ENCODE measurements at regions not wholly inside any gene's neighbourhood (a gene's known extent, or its start where the extent isn't known, plus 50 kb on each side); places are given as distances from the start of the nearest gene placed in this dataset.

DNA sequence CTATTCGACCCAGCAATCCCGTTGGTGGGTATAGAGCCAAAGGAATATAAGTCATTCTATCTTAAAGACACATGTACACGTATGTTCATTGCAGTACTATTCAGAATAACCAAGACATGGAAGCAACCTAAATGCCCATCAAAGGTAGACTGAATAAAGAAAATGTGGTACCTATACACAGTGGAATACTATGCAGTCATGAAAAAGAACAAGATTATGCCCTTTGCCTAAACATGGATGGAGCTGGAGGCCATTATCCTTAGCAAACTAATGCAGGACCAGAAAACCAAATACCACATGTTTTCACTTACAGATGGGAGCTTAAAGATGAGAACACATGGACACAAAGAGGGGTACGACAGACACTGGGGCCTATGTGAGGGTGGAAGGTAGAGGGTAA lies 845.3 kb downstream of the TYW1 start (continued):
- TF ChIP-seq, protein P1, sequence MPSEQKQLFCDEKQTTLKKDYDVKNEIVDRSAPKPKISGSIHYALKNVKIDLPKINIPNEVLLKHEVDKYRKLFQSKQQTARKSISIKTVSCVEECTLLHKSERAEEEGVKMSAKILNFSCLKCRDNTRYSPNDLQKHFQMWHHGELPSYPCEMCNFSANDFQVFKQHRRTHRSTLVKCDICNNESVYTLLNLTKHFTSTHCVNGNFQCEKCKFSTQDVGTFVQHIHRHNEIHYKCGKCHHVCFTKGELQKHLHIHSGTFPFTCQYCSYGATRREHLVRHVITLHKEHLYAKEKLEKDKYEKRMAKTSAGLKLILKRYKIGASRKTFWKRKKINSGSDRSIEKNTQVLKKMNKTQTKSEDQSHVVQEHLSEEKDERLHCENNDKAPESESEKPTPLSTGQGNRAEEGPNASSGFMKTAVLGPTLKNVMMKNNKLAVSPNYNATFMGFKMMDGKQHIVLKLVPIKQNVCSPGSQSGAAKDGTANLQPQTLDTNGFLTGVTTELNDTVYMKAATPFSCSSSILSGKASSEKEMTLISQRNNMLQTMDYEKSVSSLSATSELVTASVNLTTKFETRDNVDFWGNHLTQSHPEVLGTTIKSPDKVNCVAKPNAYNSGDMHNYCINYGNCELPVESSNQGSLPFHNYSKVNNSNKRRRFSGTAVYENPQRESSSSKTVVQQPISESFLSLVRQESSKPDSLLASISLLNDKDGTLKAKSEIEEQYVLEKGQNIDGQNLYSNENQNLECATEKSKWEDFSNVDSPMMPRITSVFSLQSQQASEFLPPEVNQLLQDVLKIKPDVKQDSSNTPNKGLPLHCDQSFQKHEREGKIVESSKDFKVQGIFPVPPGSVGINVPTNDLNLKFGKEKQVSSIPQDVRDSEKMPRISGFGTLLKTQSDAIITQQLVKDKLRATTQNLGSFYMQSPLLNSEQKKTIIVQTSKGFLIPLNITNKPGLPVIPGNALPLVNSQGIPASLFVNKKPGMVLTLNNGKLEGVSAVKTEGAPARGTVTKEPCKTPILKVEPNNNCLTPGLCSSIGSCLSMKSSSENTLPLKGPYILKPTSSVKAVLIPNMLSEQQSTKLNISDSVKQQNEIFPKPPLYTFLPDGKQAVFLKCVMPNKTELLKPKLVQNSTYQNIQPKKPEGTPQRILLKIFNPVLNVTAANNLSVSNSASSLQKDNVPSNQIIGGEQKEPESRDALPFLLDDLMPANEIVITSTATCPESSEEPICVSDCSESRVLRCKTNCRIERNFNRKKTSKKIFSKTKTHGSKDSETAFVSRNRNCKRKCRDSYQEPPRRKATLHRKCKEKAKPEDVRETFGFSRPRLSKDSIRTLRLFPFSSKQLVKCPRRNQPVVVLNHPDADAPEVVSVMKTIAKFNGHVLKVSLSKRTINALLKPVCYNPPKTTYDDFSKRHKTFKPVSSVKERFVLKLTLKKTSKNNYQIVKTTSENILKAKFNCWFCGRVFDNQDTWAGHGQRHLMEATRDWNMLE (tag by site-specific recombination; conservative IDR thresholded peaks at IDR 0.05; ENCODE audit: low read depth): no peak
- TF ChIP-seq ZNF639 (tag by site-specific recombination; IDR thresholded peaks at IDR 0.05): no peak
- TF ChIP-seq BCL6B (tag by site-specific recombination; IDR thresholded peaks at IDR 0.05): no peak
- TF ChIP-seq MEIS1 (CRISPR knock-in tag; IDR thresholded peaks at IDR 0.05; ENCODE audit: borderline replicate concordance): no peak
- TF ChIP-seq, protein P2, sequence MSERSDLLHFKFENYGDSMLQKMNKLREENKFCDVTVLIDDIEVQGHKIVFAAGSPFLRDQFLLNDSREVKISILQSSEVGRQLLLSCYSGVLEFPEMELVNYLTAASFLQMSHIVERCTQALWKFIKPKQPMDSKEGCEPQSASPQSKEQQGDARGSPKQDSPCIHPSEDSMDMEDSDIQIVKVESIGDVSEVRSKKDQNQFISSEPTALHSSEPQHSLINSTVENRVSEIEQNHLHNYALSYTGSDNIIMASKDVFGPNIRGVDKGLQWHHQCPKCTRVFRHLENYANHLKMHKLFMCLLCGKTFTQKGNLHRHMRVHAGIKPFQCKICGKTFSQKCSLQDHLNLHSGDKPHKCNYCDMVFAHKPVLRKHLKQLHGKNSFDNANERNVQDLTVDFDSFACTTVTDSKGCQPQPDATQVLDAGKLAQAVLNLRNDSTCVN (tag by site-specific recombination; optimal IDR thresholded peaks at IDR 0.05): no peak
- TF ChIP-seq ZNF792 (tag by site-specific recombination; IDR thresholded peaks at IDR 0.05): no peak
- no peak for TF ChIP-seq ZNF335 (tag by site-specific recombination; conservative IDR thresholded peaks at IDR 0.05)
- TF ChIP-seq ZNF175 (tag by site-specific recombination; IDR thresholded peaks at IDR 0.05): no peak
- no peak for TF ChIP-seq ZNF610 (tag by site-specific recombination; IDR thresholded peaks at IDR 0.05; ENCODE audit: borderline replicate concordance)
- no peak for TF ChIP-seq ZNF121 (tag by site-specific recombination; IDR thresholded peaks at IDR 0.05)
- no peak for TF ChIP-seq GLIS1 (tag by site-specific recombination; IDR thresholded peaks at IDR 0.05)
- no peak for TF ChIP-seq ZNF544 (tag by site-specific recombination; IDR thresholded peaks at IDR 0.05)
- no peak for TF ChIP-seq YY1 (tag by site-specific recombination; IDR thresholded peaks at IDR 0.05)
- TF ChIP-seq ZFP69B (tag by site-specific recombination; IDR thresholded peaks at IDR 0.05): no peak

DNA sequence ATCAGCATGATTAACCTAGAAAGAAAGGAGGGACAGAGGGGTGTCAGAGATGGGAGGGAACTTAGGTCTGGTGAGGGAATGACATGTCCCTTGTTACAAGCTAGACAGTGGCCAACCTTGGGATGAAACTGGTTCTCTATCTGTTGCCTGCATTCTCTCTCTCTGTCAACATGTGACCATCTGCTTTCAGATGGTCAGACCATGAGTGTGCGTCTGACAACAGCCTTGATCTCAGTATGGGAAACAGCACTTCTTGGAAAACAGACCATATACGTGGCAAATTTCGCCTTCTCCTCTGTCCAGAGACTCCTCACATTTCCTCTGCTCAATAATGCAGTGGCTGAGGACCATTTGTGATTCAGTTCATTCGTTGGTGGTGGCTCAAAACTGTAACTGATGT lies 845.9 kb downstream of the TYW1 start:
- ChIA-PET CTCF (no interaction called here), POLR2A (no interaction called here)
- Histone ChIP-seq H3K27ac (ENCODE audit: extremely low read depth, low read depth, low read length) (no peak overlapping the region), H3K4me1 (ENCODE audit: control insufficient read depth, insufficient read depth, low read length) (no peaks in the 10 kb centered on the region), H3K4me3 (ENCODE audit: low read depth, low read length) (no peak overlapping the region), H3K9me3 (ENCODE audit: control insufficient read depth, insufficient read depth, low read depth, low read length) (no peaks in the 10 kb centered on the region), H3K36me3 (ENCODE audit: control insufficient read depth in 2 of 2, insufficient read depth in 1 of 2, low read length in 2 of 2) (no peaks in the 10 kb centered on the region)
- TF ChIP-seq ZNF416 (tag by site-specific recombination; IDR thresholded peaks at IDR 0.05) (no peak), ZNF248 (tag by site-specific recombination; IDR thresholded peaks at IDR 0.05) (no peak), ZNF626 (tag by site-specific recombination; IDR thresholded peaks at IDR 0.05) (no peak), ZNF549 (tag by site-specific recombination; IDR thresholded peaks at IDR 0.05) (no peak), ZNF624 (tag by site-specific recombination; IDR thresholded peaks at IDR 0.05) (no peak), IKZF3 (tag by site-specific recombination; IDR thresholded peaks at IDR 0.05) (no peak)
- TF ChIP-seq, protein P3, sequence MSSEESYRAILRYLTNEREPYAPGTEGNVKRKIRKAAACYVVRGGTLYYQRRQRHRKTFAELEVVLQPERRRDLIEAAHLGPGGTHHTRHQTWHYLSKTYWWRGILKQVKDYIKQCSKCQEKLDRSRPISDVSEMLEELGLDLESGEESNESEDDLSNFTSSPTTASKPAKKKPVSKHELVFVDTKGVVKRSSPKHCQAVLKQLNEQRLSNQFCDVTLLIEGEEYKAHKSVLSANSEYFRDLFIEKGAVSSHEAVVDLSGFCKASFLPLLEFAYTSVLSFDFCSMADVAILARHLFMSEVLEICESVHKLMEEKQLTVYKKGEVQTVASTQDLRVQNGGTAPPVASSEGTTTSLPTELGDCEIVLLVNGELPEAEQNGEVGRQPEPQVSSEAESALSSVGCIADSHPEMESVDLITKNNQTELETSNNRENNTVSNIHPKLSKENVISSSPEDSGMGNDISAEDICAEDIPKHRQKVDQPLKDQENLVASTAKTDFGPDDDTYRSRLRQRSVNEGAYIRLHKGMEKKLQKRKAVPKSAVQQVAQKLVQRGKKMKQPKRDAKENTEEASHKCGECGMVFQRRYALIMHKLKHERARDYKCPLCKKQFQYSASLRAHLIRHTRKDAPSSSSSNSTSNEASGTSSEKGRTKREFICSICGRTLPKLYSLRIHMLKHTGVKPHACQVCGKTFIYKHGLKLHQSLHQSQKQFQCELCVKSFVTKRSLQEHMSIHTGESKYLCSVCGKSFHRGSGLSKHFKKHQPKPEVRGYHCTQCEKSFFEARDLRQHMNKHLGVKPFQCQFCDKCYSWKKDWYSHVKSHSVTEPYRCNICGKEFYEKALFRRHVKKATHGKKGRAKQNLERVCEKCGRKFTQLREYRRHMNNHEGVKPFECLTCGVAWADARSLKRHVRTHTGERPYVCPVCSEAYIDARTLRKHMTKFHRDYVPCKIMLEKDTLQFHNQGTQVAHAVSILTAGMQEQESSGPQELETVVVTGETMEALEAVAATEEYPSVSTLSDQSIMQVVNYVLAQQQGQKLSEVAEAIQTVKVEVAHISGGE (tag by site-specific recombination; conservative IDR thresholded peaks at IDR 0.05; ENCODE audit: low read depth): no peak
- TF ChIP-seq, protein P4, sequence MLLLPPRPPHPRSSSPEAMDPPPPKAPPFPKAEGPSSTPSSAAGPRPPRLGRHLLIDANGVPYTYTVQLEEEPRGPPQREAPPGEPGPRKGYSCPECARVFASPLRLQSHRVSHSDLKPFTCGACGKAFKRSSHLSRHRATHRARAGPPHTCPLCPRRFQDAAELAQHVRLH (tag by site-specific recombination; IDR thresholded peaks at IDR 0.05): no peak

Measured in HEK293 (cell line).